Cardiac muscle cell (in vitro differentiated cells and primary cell): ENCODE measurements at regions not wholly inside any gene's neighbourhood (a gene's known extent, or its start where the extent isn't known, plus 50 kb on each side); places are given as distances from the start of the nearest gene placed in this dataset.
A peak's percentile ranks its signal among the peaks of the same experiment; 100 is the strongest.

Source experiments
- DNase-seq, 2 donors: peaks; one replicate each; pipeline versions ENCODE4 v3.0.0 to v3.0.0-alpha.2; 2010 to 2017; ENCODE audit warnings: low read depth in 1 of 2, low spot score in 1 of 2
- H3K27ac ChIP-seq: fragments of 200-600 bp; sonication (generic); 2 replicates; pipeline ENCODE4 v1.5.1; 2016
- H3K27me3 ChIP-seq: fragments of 200-600 bp; sonication (generic); 2 replicates; pipeline ENCODE4 v1.6.0; 2016; ENCODE audit warnings: control low read depth
- H3K36me3 ChIP-seq: fragments of 200-600 bp; sonication (generic); 2 replicates; pipeline ENCODE4 v1.5.1; 2016; ENCODE audit warnings: control low read depth
- H3K4me1 ChIP-seq: fragments of 200-600 bp; sonication (generic); 2 replicates; pipeline ENCODE4 v1.8.1; 2017; ENCODE audit warnings: low read depth, mild to moderate bottlenecking, mixed run types
- H3K4me3 ChIP-seq: fragments of 200-600 bp; sonication (generic); 2 replicates; pipeline ENCODE4 v1.5.1; 2016; ENCODE audit warnings: mild to moderate bottlenecking
- H3K9me3 ChIP-seq: fragments of 200-600 bp; sonication (generic); 2 replicates; pipeline ENCODE4 v1.5.1; 2017; ENCODE audit warnings: low read depth, mild to moderate bottlenecking, control low read depth
- CTCF ChIP-seq: IDR thresholded peaks from 2 replicates; pipeline ENCODE4 v1.5.1; 2012; ENCODE audit warnings: low read depth, mild to moderate bottlenecking, low read length

GRCh38 chr13:34145061-34145460 is 327.1 kb downstream of the RFC3 start:
- TF ChIP-seq CTCF = no peak
- H3K4me3 ChIP-seq = no peak overlapping the region

GRCh38 chr13:34148359-34148758 is 330.4 kb downstream of the RFC3 start:
- no peak overlapping the region for H3K27ac ChIP-seq
- TF ChIP-seq CTCF = no peak
- DNase-seq = no peak
- H3K27me3 ChIP-seq = no peaks in the 10 kb centered on the region
- no peaks in the 10 kb centered on the region for H3K36me3 ChIP-seq
- no peaks in the 10 kb centered on the region for H3K9me3 ChIP-seq
- H3K4me1 ChIP-seq = no peaks in the 10 kb centered on the region
- H3K4me3 ChIP-seq = no peak overlapping the region

More at GRCh38 chr13:34145061-34145460, 327.1 kb downstream of the RFC3 start:
- H3K9me3 ChIP-seq = no peaks in the 10 kb centered on the region
- no peaks in the 10 kb centered on the region for H3K4me1 ChIP-seq
- no peak overlapping the region for H3K27ac ChIP-seq
- H3K27me3 ChIP-seq = no peaks in the 10 kb centered on the region
- DNase-seq = no peak
- no peaks in the 10 kb centered on the region for H3K36me3 ChIP-seq

GRCh38 chr13:34151885-34152284 is 333.9 kb downstream of the RFC3 start:
- Histone ChIP-seq H3K27ac (no peak overlapping the region), H3K4me3 (no peak overlapping the region), H3K27me3 (no peaks in the 10 kb centered on the region), H3K36me3 (no peaks in the 10 kb centered on the region), H3K4me1 (no peaks in the 10 kb centered on the region), H3K9me3 (no peaks in the 10 kb centered on the region)
- no peak for DNase-seq
- TF ChIP-seq CTCF = no peak

GRCh38 chr13:34152409-34152808 is 334.5 kb downstream of the RFC3 start:
- DNase-seq = no peak
- H3K4me3 ChIP-seq = no peak overlapping the region
- no peaks in the 10 kb centered on the region for H3K36me3 ChIP-seq
- H3K4me1 ChIP-seq = no peaks in the 10 kb centered on the region
- no peak for TF ChIP-seq CTCF
- no peaks in the 10 kb centered on the region for H3K27me3 ChIP-seq
- no peaks in the 10 kb centered on the region for H3K9me3 ChIP-seq
- no peak overlapping the region for H3K27ac ChIP-seq

GRCh38 chr13:34152996-34153395 is 335.0 kb downstream of the RFC3 start:
- Histone ChIP-seq H3K36me3 (no peaks in the 10 kb centered on the region), H3K9me3 (no peaks in the 10 kb centered on the region), H3K4me3 (no peak overlapping the region), H3K4me1 (no peaks in the 10 kb centered on the region), H3K27ac (peak overlapping the region; percentile 75), H3K27me3 (no peaks in the 10 kb centered on the region)
- no peak for TF ChIP-seq CTCF
- no peak for DNase-seq
